ENCODE measurements at regions not wholly inside any gene's neighbourhood (a gene's known extent, or its start where the extent isn't known, plus 50 kb on each side); places are given as distances from the start of the nearest gene placed in this dataset.

GRCh38 chr3:63192248-63192647 is 85.9 kb upstream of the SYNPR start:
- TF ChIP-seq CTCF (IDR thresholded peaks at IDR 0.05): no peak

- TF ChIP-seq CTCF (IDR thresholded peaks at IDR 0.05): peak; percentile 36; the same call in 1 of the 2 replicates
Measured at GRCh38 chr3:63193647-63194046, 84.5 kb upstream of the SYNPR start.

- TF ChIP-seq CTCF (IDR thresholded peaks at IDR 0.05): no peak
Measured at GRCh38 chr3:63199606-63200005, 78.5 kb upstream of the SYNPR start.

GRCh38 chr3:63202529-63202928 is 75.6 kb upstream of the SYNPR start:
- no peak for TF ChIP-seq CTCF (IDR thresholded peaks at IDR 0.05)

- no peak for TF ChIP-seq CTCF (IDR thresholded peaks at IDR 0.05)
Measured at GRCh38 chr3:63207066-63207590, 71.0 kb upstream of the SYNPR start.

- TF ChIP-seq CTCF (IDR thresholded peaks at IDR 0.05): no peak
Measured at GRCh38 chr3:63228087-63228486, 50.0 kb upstream of the SYNPR start.
